22Rv1 (cell line): ENCODE measurements at regions not wholly inside any gene's neighbourhood (a gene's known extent, or its start where the extent isn't known, plus 50 kb on each side); places are given as distances from the start of the nearest gene placed in this dataset.

ENCODE experiments used
- CTCF ChIP-seq: fragments of 450-650 bp; IDR thresholded peaks from 2 replicates; pipeline ENCODE4 v1.5.1; 2017; ENCODE audit warnings: mild to moderate bottlenecking
- ZFX ChIP-seq: fragments of 450-650 bp; IDR thresholded peaks from 2 replicates; pipeline ENCODE4 v1.6.1; 2017; ENCODE audit warnings: antibody characterized with exemption, borderline replicate concordance

- no peak for TF ChIP-seq CTCF
- no peak for TF ChIP-seq ZFX
Measured at GRCh38 chr12:116473416-116473815, 85.8 kb upstream of the MAP1LC3B2 start.
